SK-N-SH treated with all-trans-retinoic acid at 6 μM for 48 hours (cell line): ENCODE measurements at regions not wholly inside any gene's neighbourhood (a gene's known extent, or its start where the extent isn't known, plus 50 kb on each side); places are given as distances from the start of the nearest gene placed in this dataset.

Source experiments
- ATAC-seq: fragments of 200-7000 bp; cut with Tn5 transposase; 3 replicates; pipeline ENCODE4 v1.9.1; 2020; ENCODE audit warnings: mild to moderate bottlenecking, moderate library complexity
- BACH2 ChIP-seq: fragments of 250-450 bp; sonication (Bioruptor Pico); IDR thresholded peaks from 2 replicates; pipeline ENCODE4 v1.9.0; 2021; ENCODE audit warnings: mild to moderate bottlenecking, borderline replicate concordance
- CSDC2 ChIP-seq: fragments of 250-450 bp; sonication (Bioruptor Pico); IDR thresholded peaks from 2 replicates; pipeline ENCODE4 v1.5.0; 2020; ENCODE audit warnings: mild to moderate bottlenecking, moderate library complexity
- ESRRG ChIP-seq: fragments of 250-450 bp; sonication (Bioruptor Pico); IDR thresholded peaks from 2 replicates; pipeline ENCODE4 v1.6.1; 2021; ENCODE audit warnings: mild to moderate bottlenecking
- ISL1 ChIP-seq: fragments of 250-450 bp; sonication (Bioruptor Pico); IDR thresholded peaks from 2 replicates; pipeline ENCODE4 v2.1.2; 2022; ENCODE audit warnings: mild to moderate bottlenecking, moderate library complexity
- OSR1 ChIP-seq: fragments of 250-450 bp; sonication (Bioruptor Pico); IDR thresholded peaks from 2 replicates; pipeline ENCODE4 v1.8.0; 2022; ENCODE audit warnings: moderate library complexity, mild to moderate bottlenecking, inconsistent platforms
- PPARA ChIP-seq: fragments of 250-450 bp; sonication (Bioruptor Pico); IDR thresholded peaks from 2 replicates; pipeline ENCODE4 v1.5.0; 2020; ENCODE audit warnings: mild to moderate bottlenecking, borderline replicate concordance
- RARB ChIP-seq: fragments of 250-450 bp; sonication (Bioruptor Pico); IDR thresholded peaks from 2 replicates; pipeline ENCODE4 v1.8.0; 2021; ENCODE audit warnings: mild to moderate bottlenecking, moderate library complexity
- SNAI2 ChIP-seq: fragments of 250-450 bp; sonication (Bioruptor Pico); IDR thresholded peaks from 2 replicates; pipeline ENCODE4 v1.5.0; 2020; ENCODE audit warnings: mild to moderate bottlenecking, moderate library complexity
- TCF4 ChIP-seq: fragments of 250-450 bp; sonication (Bioruptor Pico); IDR thresholded peaks from 2 replicates; pipeline ENCODE4 v1.8.0; 2021; ENCODE audit warnings: mild to moderate bottlenecking, moderate library complexity, borderline replicate concordance
- ZC3H10 ChIP-seq: fragments of 250-450 bp; sonication (Bioruptor Pico); IDR thresholded peaks from 2 replicates; pipeline ENCODE4 v1.5.1; 2021; ENCODE audit warnings: mild to moderate bottlenecking, moderate library complexity
- ZFP3 ChIP-seq: fragments of 250-450 bp; sonication (Bioruptor Pico); IDR thresholded peaks from 2 replicates; pipeline ENCODE4 v1.5.0; 2020; ENCODE audit warnings: mild to moderate bottlenecking, moderate library complexity
- ZFP30 ChIP-seq: fragments of 450-650 bp; formaldehyde crosslinking; IDR thresholded peaks from 2 replicates; pipeline ENCODE4 v1.5.0; 2022; ENCODE audit warnings: mild to moderate bottlenecking, moderate library complexity
- ZNF565 ChIP-seq: fragments of 450-650 bp; formaldehyde crosslinking; conservative IDR thresholded peaks from 2 replicates; pipeline ENCODE4 v1.5.0; 2020; ENCODE audit warnings: low read depth, mild to moderate bottlenecking, moderate library complexity
- ZNF70 ChIP-seq: fragments of 450-650 bp; formaldehyde crosslinking; IDR thresholded peaks from 2 replicates; pipeline ENCODE4 v1.5.0; 2020; ENCODE audit warnings: mild to moderate bottlenecking, moderate library complexity
- TF ChIP-seq, protein P1 (sequence below): fragments of 250-450 bp; sonication (Bioruptor Pico); IDR thresholded peaks from 2 replicates; pipeline ENCODE4 v1.5.0; 2020; ENCODE audit warnings: mild to moderate bottlenecking, moderate library complexity
- TF ChIP-seq, protein P2 (sequence below): fragments of 250-450 bp; sonication (Bioruptor Pico); IDR thresholded peaks from 2 replicates; pipeline ENCODE4 v1.8.0; 2020; ENCODE audit warnings: mild to moderate bottlenecking, moderate library complexity, borderline replicate concordance
- TF ChIP-seq, protein P3 (sequence below): fragments of 250-450 bp; sonication (Bioruptor Pico); IDR thresholded peaks from 2 replicates; pipeline ENCODE4 v1.5.1; 2021; ENCODE audit warnings: mild to moderate bottlenecking, moderate library complexity
- TF ChIP-seq, protein P4 (sequence below): fragments of 250-450 bp; sonication (Bioruptor Pico); IDR thresholded peaks from 2 replicates; pipeline ENCODE4 v1.8.0; 2021; ENCODE audit warnings: low read depth, mild to moderate bottlenecking, moderate library complexity, borderline replicate concordance
- TF ChIP-seq, protein P5 (sequence below): fragments of 250-450 bp; sonication (Bioruptor Pico); IDR thresholded peaks from 2 replicates; pipeline ENCODE4 v1.5.1; 2020; ENCODE audit warnings: low read depth, mild to moderate bottlenecking, moderate library complexity

- TF ChIP-seq OSR1 (CRISPR knock-in tag) (no peak), PPARA (CRISPR knock-in tag) (no peak), ZNF70 (CRISPR knock-in tag) (no peak), ISL1 (CRISPR knock-in tag) (no peak), CSDC2 (CRISPR knock-in tag) (no peak), BACH2 (no peak), ZFP30 (no peak), ESRRG (CRISPR knock-in tag) (no peak), RARB (CRISPR knock-in tag) (no peak), ZFP3 (CRISPR knock-in tag) (no peak), SNAI2 (CRISPR knock-in tag) (no peak), ZC3H10 (CRISPR knock-in tag) (no peak), TCF4 (CRISPR knock-in tag) (no peak), ZNF565 (CRISPR knock-in tag) (no peak)
- TF ChIP-seq, protein P1, sequence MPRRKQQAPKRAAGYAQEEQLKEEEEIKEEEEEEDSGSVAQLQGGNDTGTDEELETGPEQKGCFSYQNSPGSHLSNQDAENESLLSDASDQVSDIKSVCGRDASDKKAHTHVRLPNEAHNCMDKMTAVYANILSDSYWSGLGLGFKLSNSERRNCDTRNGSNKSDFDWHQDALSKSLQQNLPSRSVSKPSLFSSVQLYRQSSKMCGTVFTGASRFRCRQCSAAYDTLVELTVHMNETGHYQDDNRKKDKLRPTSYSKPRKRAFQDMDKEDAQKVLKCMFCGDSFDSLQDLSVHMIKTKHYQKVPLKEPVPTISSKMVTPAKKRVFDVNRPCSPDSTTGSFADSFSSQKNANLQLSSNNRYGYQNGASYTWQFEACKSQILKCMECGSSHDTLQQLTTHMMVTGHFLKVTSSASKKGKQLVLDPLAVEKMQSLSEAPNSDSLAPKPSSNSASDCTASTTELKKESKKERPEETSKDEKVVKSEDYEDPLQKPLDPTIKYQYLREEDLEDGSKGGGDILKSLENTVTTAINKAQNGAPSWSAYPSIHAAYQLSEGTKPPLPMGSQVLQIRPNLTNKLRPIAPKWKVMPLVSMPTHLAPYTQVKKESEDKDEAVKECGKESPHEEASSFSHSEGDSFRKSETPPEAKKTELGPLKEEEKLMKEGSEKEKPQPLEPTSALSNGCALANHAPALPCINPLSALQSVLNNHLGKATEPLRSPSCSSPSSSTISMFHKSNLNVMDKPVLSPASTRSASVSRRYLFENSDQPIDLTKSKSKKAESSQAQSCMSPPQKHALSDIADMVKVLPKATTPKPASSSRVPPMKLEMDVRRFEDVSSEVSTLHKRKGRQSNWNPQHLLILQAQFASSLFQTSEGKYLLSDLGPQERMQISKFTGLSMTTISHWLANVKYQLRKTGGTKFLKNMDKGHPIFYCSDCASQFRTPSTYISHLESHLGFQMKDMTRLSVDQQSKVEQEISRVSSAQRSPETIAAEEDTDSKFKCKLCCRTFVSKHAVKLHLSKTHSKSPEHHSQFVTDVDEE (CRISPR knock-in tag) = no peak
- TF ChIP-seq, protein P2, sequence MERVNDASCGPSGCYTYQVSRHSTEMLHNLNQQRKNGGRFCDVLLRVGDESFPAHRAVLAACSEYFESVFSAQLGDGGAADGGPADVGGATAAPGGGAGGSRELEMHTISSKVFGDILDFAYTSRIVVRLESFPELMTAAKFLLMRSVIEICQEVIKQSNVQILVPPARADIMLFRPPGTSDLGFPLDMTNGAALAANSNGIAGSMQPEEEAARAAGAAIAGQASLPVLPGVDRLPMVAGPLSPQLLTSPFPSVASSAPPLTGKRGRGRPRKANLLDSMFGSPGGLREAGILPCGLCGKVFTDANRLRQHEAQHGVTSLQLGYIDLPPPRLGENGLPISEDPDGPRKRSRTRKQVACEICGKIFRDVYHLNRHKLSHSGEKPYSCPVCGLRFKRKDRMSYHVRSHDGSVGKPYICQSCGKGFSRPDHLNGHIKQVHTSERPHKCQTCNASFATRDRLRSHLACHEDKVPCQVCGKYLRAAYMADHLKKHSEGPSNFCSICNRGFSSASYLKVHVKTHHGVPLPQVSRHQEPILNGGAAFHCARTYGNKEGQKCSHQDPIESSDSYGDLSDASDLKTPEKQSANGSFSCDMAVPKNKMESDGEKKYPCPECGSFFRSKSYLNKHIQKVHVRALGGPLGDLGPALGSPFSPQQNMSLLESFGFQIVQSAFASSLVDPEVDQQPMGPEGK (CRISPR knock-in tag) = no peak
- TF ChIP-seq, protein P3, sequence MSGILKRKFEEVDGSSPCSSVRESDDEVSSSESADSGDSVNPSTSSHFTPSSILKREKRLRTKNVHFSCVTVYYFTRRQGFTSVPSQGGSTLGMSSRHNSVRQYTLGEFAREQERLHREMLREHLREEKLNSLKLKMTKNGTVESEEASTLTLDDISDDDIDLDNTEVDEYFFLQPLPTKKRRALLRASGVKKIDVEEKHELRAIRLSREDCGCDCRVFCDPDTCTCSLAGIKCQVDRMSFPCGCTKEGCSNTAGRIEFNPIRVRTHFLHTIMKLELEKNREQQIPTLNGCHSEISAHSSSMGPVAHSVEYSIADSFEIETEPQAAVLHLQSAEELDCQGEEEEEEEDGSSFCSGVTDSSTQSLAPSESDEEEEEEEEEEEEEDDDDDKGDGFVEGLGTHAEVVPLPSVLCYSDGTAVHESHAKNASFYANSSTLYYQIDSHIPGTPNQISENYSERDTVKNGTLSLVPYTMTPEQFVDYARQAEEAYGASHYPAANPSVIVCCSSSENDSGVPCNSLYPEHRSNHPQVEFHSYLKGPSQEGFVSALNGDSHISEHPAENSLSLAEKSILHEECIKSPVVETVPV (CRISPR knock-in tag) = no peak
- TF ChIP-seq, protein P4, sequence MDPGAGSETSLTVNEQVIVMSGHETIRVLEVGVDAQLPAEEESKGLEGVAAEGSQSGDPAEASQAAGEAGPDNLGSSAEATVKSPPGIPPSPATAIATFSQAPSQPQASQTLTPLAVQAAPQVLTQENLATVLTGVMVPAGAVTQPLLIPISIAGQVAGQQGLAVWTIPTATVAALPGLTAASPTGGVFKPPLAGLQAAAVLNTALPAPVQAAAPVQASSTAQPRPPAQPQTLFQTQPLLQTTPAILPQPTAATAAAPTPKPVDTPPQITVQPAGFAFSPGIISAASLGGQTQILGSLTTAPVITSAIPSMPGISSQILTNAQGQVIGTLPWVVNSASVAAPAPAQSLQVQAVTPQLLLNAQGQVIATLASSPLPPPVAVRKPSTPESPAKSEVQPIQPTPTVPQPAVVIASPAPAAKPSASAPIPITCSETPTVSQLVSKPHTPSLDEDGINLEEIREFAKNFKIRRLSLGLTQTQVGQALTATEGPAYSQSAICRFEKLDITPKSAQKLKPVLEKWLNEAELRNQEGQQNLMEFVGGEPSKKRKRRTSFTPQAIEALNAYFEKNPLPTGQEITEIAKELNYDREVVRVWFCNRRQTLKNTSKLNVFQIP (CRISPR knock-in tag) = no peak
- TF ChIP-seq, protein P5, sequence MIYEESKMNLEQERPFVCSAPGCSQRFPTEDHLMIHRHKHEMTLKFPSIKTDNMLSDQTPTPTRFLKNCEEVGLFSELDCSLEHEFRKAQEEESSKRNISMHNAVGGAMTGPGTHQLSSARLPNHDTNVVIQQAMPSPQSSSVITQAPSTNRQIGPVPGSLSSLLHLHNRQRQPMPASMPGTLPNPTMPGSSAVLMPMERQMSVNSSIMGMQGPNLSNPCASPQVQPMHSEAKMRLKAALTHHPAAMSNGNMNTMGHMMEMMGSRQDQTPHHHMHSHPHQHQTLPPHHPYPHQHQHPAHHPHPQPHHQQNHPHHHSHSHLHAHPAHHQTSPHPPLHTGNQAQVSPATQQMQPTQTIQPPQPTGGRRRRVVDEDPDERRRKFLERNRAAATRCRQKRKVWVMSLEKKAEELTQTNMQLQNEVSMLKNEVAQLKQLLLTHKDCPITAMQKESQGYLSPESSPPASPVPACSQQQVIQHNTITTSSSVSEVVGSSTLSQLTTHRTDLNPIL = no peak
- ATAC-seq = no peak
Measured at GRCh38 chr3:110956081-110956480, 115.5 kb upstream of the NECTIN3 start.

- TF ChIP-seq, protein P4 (CRISPR knock-in tag) = no peak
- ATAC-seq = no peak
Measured at GRCh38 chr3:110957247-110958025, 114.2 kb upstream of the NECTIN3 start.
